ENCODE measurements at regions not wholly inside any gene's neighbourhood (a gene's known extent, or its start where the extent isn't known, plus 50 kb on each side); places are given as distances from the start of the nearest gene placed in this dataset.
"Not testable (repeated sequence)": the region's sequence is repeated elsewhere in the genome, so short reads cannot be mapped to it uniquely, and the experiment has no call there.

- TF ChIP-seq POLR2A (IDR thresholded peaks at IDR 0.05) (no peak), EP300 (IDR thresholded peaks at IDR 0.05) (no peak), POLR2AphosphoS5 (IDR thresholded peaks at IDR 0.05) (no peak)
- TF ChIP-seq, protein P1, sequence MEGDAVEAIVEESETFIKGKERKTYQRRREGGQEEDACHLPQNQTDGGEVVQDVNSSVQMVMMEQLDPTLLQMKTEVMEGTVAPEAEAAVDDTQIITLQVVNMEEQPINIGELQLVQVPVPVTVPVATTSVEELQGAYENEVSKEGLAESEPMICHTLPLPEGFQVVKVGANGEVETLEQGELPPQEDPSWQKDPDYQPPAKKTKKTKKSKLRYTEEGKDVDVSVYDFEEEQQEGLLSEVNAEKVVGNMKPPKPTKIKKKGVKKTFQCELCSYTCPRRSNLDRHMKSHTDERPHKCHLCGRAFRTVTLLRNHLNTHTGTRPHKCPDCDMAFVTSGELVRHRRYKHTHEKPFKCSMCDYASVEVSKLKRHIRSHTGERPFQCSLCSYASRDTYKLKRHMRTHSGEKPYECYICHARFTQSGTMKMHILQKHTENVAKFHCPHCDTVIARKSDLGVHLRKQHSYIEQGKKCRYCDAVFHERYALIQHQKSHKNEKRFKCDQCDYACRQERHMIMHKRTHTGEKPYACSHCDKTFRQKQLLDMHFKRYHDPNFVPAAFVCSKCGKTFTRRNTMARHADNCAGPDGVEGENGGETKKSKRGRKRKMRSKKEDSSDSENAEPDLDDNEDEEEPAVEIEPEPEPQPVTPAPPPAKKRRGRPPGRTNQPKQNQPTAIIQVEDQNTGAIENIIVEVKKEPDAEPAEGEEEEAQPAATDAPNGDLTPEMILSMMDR (IDR thresholded peaks at IDR 0.05): no peak
- no peak overlapping the region for H3K27ac ChIP-seq
- no peaks in the 10 kb centered on the region for H3K36me3 ChIP-seq
- DNase-seq: no peak
- H3K4me3 ChIP-seq: no peak overlapping the region
- intact Hi-C loops (cut with DNase I; ENCODE audit: low total_unique reads): no loop called here
- WGBS, 5 donors: 72 to 81% (median 78%) methylated on average over 5 of the region's 5 CpGs
- H3K27me3 ChIP-seq: no peaks in the 10 kb centered on the region
- no peaks in the 10 kb centered on the region for H3K4me1 ChIP-seq
- no peaks in the 10 kb centered on the region for H3K9me3 ChIP-seq
Measured at GRCh38 chr4:154119317-154119716, 330.4 kb upstream of the SFRP2 start.

- DNase-seq; intact Hi-C loops (cut with DNase I; ENCODE audit: low total_unique reads); H3K4me3 ChIP-seq; H3K27ac ChIP-seq; H3K27me3 ChIP-seq; H3K9me3 ChIP-seq; H3K36me3 ChIP-seq; H3K4me1 ChIP-seq: not testable (repeated sequence)
- 83 to 92% (median 85%) methylated on average over 9 of the region's 9 CpGs for WGBS, 5 donors
Measured at GRCh38 chr4:154117726-154118125, 328.8 kb upstream of the SFRP2 start.

DNA sequence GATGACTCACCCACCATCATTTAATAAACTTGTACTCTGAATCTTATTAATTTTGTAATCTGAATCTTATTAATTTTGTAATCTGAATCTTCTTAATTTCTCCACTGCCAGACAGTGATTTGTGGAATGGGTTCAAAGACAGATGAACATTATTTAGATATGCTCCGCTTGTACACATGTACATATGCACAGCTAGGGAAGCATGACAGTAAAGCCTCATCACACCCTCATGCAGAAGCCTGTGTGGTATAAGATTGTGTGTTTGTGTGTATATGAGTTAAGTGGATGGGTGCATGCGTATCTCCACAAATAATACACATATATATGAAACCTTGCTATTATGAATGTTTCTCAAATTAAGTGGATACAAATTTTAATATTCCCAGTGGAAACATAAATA, 318.5 kb upstream of the SFRP2 start:
- H3K4me3 ChIP-seq: no peak overlapping the region
- 94 to 98% (median 94%) methylated on average over 2 of the region's 2 CpGs for WGBS, 5 donors
- intact Hi-C loops (cut with DNase I; ENCODE audit: low total_unique reads): no loop called here
- H3K9me3 ChIP-seq: no peaks in the 10 kb centered on the region
- no peaks in the 10 kb centered on the region for H3K27me3 ChIP-seq
- no peaks in the 10 kb centered on the region for H3K36me3 ChIP-seq
- no peak for TF ChIP-seq POLR2A (IDR thresholded peaks at IDR 0.05)
- TF ChIP-seq POLR2AphosphoS5 (IDR thresholded peaks at IDR 0.05): no peak
- TF ChIP-seq, protein P1 (IDR thresholded peaks at IDR 0.05): no peak
- no peak for TF ChIP-seq EP300 (IDR thresholded peaks at IDR 0.05)
- no peaks in the 10 kb centered on the region for H3K4me1 ChIP-seq
- DNase-seq: no peak
- no peak overlapping the region for H3K27ac ChIP-seq

- no peak for TF ChIP-seq EP300 (IDR thresholded peaks at IDR 0.05)
- no peak for TF ChIP-seq POLR2AphosphoS5 (IDR thresholded peaks at IDR 0.05)
- TF ChIP-seq, protein P1 (IDR thresholded peaks at IDR 0.05): no peak
- no peak for TF ChIP-seq POLR2A (IDR thresholded peaks at IDR 0.05)
- 23 to 46% (median 32%) methylated on average over 2 of the region's 2 CpGs for WGBS, 5 donors
- H3K4me1 ChIP-seq: no peaks in the 10 kb centered on the region
- H3K4me3 ChIP-seq: no peak overlapping the region
- no peak for DNase-seq
- H3K27me3 ChIP-seq: no peaks in the 10 kb centered on the region
- H3K36me3 ChIP-seq: no peaks in the 10 kb centered on the region
- H3K27ac ChIP-seq: no peak overlapping the region
- intact Hi-C loops (cut with DNase I; ENCODE audit: low total_unique reads): no loop called here
- H3K9me3 ChIP-seq: no peaks in the 10 kb centered on the region
Measured at GRCh38 chr4:154088741-154089140, 299.9 kb upstream of the SFRP2 start.

DNA sequence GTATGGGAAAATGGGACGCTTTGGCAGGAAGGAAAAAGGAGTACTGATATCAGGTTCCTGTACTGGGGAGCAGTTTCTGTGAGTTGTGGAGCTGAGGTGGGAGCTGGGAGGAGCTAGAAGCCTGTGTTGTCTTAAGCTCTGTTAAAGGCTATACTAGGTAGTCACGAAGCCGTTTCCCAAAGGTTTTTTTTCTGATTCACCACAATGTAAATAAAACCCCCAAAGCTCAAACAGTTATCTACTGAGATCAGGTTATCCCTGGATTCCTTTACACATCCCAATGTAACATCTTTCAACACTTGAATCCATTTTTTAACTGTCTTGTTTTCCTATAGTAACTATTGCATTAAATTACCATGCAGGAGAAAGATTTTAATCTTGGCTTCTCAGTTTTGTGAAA, 297.4 kb upstream of the SFRP2 start:
- no peak overlapping the region for H3K27ac ChIP-seq
- H3K36me3 ChIP-seq: no peaks in the 10 kb centered on the region
- H3K9me3 ChIP-seq: no peaks in the 10 kb centered on the region
- no peak for TF ChIP-seq POLR2AphosphoS5 (IDR thresholded peaks at IDR 0.05)
- TF ChIP-seq EP300 (IDR thresholded peaks at IDR 0.05): no peak
- TF ChIP-seq, protein P1 (IDR thresholded peaks at IDR 0.05): no peak
- no peak for TF ChIP-seq POLR2A (IDR thresholded peaks at IDR 0.05)
- no peak overlapping the region for H3K4me3 ChIP-seq
- DNase-seq: no peak
- no peaks in the 10 kb centered on the region for H3K4me1 ChIP-seq
- 22 to 37% (median 28%) methylated on average over 3 of the region's 3 CpGs for WGBS, 5 donors
- H3K27me3 ChIP-seq: no peaks in the 10 kb centered on the region
- intact Hi-C loops (cut with DNase I; ENCODE audit: low total_unique reads): no loop called here
